Activated CD8-positive, alpha-beta T cell treated with anti-CD3 and anti-CD28 coated beads for 36 hours (primary cell): ENCODE measurements at regions not wholly inside any gene's neighbourhood (a gene's known extent, or its start where the extent isn't known, plus 50 kb on each side); places are given as distances from the start of the nearest gene placed in this dataset.

Source experiments
- ATAC-seq: fragments of 200-7000 bp; cut with Tn5 transposase; one replicate; pipeline ENCODE4 v1.10.0; 2021; ENCODE audit warnings: mild to moderate bottlenecking, moderate library complexity
- CTCF ChIA-PET: fragments of 350-600 bp; sonication (Branson Sonifier 250); formaldehyde crosslinking; loops from one replicate; lab custom pipeline; 2021; ENCODE audit warnings: antibody characterized with exemption; lab: Charles Lee
- POLR2A ChIA-PET: fragments of 350-600 bp; sonication (Branson Sonifier 250); formaldehyde crosslinking; loops from one replicate; lab custom pipeline; 2021; ENCODE audit warnings: antibody characterized with exemption; lab: Charles Lee
- DNase-seq: peaks from one replicate; pipeline ENCODE4 v3.0.0-alpha.2; 2020
- H3K27ac Mint-ChIP-seq: one replicate; pipeline ENCODE4 v1.8.0; 2021; ENCODE audit warnings: mild to moderate bottlenecking, mixed read lengths
- H3K27me3 Mint-ChIP-seq: one replicate; pipeline ENCODE4 v1.8.0; 2021; ENCODE audit warnings: mixed read lengths
- H3K36me3 Mint-ChIP-seq: one replicate; pipeline ENCODE4 v1.8.0; 2021; ENCODE audit warnings: low read depth, mixed read lengths
- H3K4me1 Mint-ChIP-seq: one replicate; pipeline ENCODE4 v1.8.0; 2021; ENCODE audit warnings: low read depth, mixed read lengths
- H3K4me3 Mint-ChIP-seq: one replicate; pipeline ENCODE4 v1.8.0; 2021; ENCODE audit warnings: mild to moderate bottlenecking, moderate library complexity, mixed read lengths
- H3K9me3 Mint-ChIP-seq: one replicate; pipeline ENCODE4 v1.8.0; 2021; ENCODE audit warnings: mixed read lengths
- intact Hi-C: fragments of 100-400 bp; cut with micrococcal nuclease; formaldehyde crosslinking; loops from one replicate; pipeline ENCODE4 v1.10.0; 2022
- TF ChIP-seq, protein P1 (sequence below): fragments of 200-600 bp; IDR thresholded peaks from one replicate; pipeline ENCODE4 v1.8.0; 2022; ENCODE audit warnings: antibody characterized with exemption, mild to moderate bottlenecking

DNA sequence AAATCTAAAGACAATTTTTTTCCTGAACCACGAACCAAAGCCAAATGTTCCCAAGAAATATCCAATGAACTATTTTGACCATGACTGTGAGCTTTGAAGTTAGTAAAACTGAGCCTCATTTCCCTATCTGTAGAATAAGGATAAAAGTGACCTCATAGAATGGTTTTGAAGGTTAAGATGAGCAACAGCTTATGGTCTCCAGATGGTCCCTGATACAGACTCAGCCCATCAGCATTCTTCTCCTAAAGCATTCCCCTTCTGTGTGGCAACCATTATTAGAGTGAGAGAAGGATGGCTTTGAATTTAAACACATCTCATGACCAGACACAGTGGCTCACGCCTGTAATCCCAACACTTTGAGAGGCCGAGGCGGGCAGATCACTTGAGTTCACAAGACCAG lies 70.1 kb downstream of the COPRS start:
- no peak overlapping the region for H3K27ac Mint-ChIP-seq
- intact Hi-C loops = no loop called here
- H3K4me1 Mint-ChIP-seq = peaks cover 4% of the 10 kb centered on the region
- ChIA-PET POLR2A (no interaction called here), CTCF (interaction anchor here (1.2 kb wide), 1 partner anchor 54 kb away, joined by 3 read pairs; no protein-coding TSS in a partner anchor)
- TF ChIP-seq, protein P1, sequence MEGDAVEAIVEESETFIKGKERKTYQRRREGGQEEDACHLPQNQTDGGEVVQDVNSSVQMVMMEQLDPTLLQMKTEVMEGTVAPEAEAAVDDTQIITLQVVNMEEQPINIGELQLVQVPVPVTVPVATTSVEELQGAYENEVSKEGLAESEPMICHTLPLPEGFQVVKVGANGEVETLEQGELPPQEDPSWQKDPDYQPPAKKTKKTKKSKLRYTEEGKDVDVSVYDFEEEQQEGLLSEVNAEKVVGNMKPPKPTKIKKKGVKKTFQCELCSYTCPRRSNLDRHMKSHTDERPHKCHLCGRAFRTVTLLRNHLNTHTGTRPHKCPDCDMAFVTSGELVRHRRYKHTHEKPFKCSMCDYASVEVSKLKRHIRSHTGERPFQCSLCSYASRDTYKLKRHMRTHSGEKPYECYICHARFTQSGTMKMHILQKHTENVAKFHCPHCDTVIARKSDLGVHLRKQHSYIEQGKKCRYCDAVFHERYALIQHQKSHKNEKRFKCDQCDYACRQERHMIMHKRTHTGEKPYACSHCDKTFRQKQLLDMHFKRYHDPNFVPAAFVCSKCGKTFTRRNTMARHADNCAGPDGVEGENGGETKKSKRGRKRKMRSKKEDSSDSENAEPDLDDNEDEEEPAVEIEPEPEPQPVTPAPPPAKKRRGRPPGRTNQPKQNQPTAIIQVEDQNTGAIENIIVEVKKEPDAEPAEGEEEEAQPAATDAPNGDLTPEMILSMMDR = no peak
- H3K27me3 Mint-ChIP-seq = peaks cover 2% of the 10 kb centered on the region
- no peaks in the 10 kb centered on the region for H3K36me3 Mint-ChIP-seq
- H3K4me3 Mint-ChIP-seq = no peak overlapping the region
- ATAC-seq = no peak
- DNase-seq = no peak
- no peaks in the 10 kb centered on the region for H3K9me3 Mint-ChIP-seq

DNA sequence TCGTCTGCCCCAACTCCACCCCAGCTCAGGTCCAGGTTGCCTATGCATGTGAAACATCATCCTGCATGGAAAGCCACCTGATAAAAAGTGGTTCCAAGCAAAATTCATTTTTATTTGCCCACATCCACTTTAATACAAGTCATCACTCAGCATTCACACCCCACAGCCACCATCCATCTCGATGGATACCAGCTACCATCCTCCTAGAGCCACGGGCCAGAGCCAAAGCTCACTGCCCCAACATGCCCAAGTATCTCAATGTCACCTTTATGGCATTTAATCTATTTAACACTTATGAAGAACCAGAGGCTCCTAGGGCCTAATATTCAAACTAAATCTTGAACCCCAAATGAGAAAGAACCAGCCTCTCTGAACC lies 70.5 kb downstream of the COPRS start:
- H3K27me3 Mint-ChIP-seq = peaks cover 4% of the 10 kb centered on the region
- CTCF ChIA-PET = interaction anchor here (1.2 kb wide), 1 partner anchor 54 kb away, joined by 3 read pairs; no protein-coding TSS in a partner anchor
- no peak for DNase-seq
- peaks cover 4% of the 10 kb centered on the region for H3K4me1 Mint-ChIP-seq
- no peaks in the 10 kb centered on the region for H3K9me3 Mint-ChIP-seq
- POLR2A ChIA-PET = no interaction called here
- ATAC-seq = no peak
- intact Hi-C loops = no loop called here
- TF ChIP-seq, protein P1 = no peak
- H3K36me3 Mint-ChIP-seq = no peaks in the 10 kb centered on the region
- no peak overlapping the region for H3K4me3 Mint-ChIP-seq
- H3K27ac Mint-ChIP-seq = no peak overlapping the region

DNA sequence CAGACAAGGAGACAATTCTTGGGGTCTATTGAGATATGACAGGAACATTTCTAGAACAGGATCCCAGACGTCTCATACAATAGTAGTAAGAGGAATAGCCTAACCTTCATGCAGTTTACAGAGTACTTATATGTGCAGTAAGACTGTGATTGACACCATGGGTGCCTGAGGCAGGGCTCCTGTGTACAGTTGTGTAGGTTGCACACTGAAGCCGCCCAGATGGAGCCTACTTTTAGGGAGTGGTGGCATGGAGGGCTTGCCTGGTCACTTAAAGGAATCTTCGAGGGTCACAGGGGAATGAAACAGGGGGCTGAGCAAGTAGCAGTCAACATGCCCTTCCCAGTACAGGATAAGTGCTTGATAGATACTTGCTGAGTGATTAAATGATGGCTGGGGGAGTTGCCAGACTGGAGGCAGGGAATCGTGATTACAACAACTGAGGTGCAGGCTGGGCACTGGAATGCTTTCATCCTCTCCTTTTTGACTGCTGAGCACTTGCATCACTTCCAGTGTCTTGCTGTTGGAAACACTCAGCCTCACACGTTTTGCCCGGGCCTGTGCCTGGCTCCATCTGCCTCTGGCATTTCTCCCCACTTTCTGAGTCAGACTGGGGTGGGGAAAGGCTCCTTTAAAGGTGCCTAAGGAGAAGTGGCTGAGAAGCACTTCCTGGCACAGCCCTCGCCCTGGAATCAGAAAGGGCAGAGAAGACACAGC lies 71.0 kb downstream of the COPRS start:
- H3K27me3 Mint-ChIP-seq = peaks cover 5% of the 10 kb centered on the region
- ChIA-PET POLR2A (interaction anchor here (0.9 kb wide), 1 partner anchor 122 kb away, joined by 3 read pairs; no protein-coding TSS in a partner anchor), CTCF (interaction anchor here (0.9 to 1.2 kb wide), 2 partner anchors 55 kb away, joined by 3 read pairs; no protein-coding TSS in a partner anchor)
- no peak overlapping the region for H3K4me3 Mint-ChIP-seq
- intact Hi-C loops = no loop called here
- TF ChIP-seq, protein P1 = no peak
- no peaks in the 10 kb centered on the region for H3K36me3 Mint-ChIP-seq
- no peak for DNase-seq
- ATAC-seq = no peak
- no peak overlapping the region for H3K27ac Mint-ChIP-seq
- no peaks in the 10 kb centered on the region for H3K9me3 Mint-ChIP-seq
- peaks cover 4% of the 10 kb centered on the region for H3K4me1 Mint-ChIP-seq

DNA sequence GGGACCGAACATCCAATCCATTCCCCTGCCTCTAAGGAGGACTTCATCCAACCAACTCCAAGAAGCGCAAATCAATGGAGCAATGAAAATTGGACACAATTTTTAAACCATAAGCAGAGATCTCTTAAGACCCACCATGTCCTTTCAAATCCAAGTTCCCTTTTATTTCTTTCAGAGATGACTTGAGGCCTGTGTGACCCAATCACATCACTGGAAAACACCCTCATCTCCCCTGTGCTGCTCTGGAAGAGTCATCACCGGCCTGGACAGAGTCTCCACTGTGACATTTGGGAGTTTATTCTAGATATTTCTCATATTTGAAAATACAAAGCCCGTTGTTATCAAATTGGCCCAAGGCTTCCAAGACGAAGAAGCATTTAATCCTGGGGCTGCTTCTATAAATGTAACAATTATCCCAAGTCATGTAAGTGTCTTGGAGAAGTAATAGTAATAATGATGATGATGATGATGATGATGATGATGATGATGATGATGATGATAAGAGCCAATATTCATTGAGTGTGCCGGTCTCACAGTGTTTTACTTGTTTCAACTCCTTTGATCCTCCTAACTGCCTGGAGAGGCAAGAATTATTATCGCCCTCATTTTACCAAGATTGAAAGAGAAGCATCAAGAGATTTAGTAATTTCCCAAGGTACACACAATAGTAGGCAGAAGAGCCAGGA lies 72.1 kb downstream of the COPRS start:
- peaks cover 7% of the 10 kb centered on the region for H3K27me3 Mint-ChIP-seq
- DNase-seq (no peak), ATAC-seq (no peak)
- intact Hi-C loops = no loop called here
- peaks cover 4% of the 10 kb centered on the region for H3K4me1 Mint-ChIP-seq
- CTCF ChIA-PET = interaction anchor here (0.9 kb wide), 1 partner anchor 56 kb away, joined by 3 read pairs; no protein-coding TSS in a partner anchor
- no peaks in the 10 kb centered on the region for H3K36me3 Mint-ChIP-seq
- H3K27ac Mint-ChIP-seq = no peak overlapping the region
- no peaks in the 10 kb centered on the region for H3K9me3 Mint-ChIP-seq
- POLR2A ChIA-PET = interaction anchor here (0.9 kb wide), 1 partner anchor 121 kb away, joined by 3 read pairs; no protein-coding TSS in a partner anchor
- no peak overlapping the region for H3K4me3 Mint-ChIP-seq
- TF ChIP-seq, protein P1 = no peak

DNA sequence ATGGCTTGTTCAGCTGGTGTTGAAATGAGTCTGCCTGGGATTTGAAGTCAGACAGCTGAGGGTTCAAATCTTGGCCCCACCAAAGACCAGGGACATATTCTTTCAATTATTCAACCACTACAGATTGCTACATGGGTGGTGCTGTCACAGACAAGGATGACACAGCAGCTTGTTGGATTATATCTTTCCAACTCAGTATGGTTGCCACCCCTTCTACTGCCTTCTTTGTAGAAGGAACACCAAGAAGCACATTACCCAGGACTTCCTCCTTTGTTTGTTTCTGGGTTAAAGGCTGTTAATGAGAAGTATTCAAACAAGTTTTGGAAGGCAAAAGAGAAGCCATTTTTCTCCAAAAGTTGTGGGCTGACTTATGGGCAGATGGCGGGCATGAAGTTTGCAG lies 78.6 kb downstream of the COPRS start:
- intact Hi-C loops = no loop called here
- H3K27me3 Mint-ChIP-seq = peaks cover 16% of the 10 kb centered on the region

More for the DNA sequence above, 78.6 kb downstream of the COPRS start:
- no peak for ATAC-seq
- no peaks in the 10 kb centered on the region for H3K9me3 Mint-ChIP-seq
- TF ChIP-seq, protein P1 = no peak
- ChIA-PET CTCF (no interaction called here), POLR2A (no interaction called here)
- no peak overlapping the region for H3K4me3 Mint-ChIP-seq
- H3K27ac Mint-ChIP-seq = no peak overlapping the region
- H3K4me1 Mint-ChIP-seq = no peaks in the 10 kb centered on the region
- no peak for DNase-seq
- no peaks in the 10 kb centered on the region for H3K36me3 Mint-ChIP-seq
